NCI-H748 (cell line): ENCODE measurements at regions not wholly inside any gene's neighbourhood (a gene's known extent, or its start where the extent isn't known, plus 50 kb on each side); places are given as distances from the start of the nearest gene placed in this dataset.
"Not testable (repeated sequence)": the region's sequence is repeated elsewhere in the genome, so short reads cannot be mapped to it uniquely, and the experiment has no call there.

ENCODE experiments used
- DNase-seq: peaks from one replicate; lab custom pipeline; 2025; ENCODE audit not compliant: unreplicated experiment; lab: John Stamatoyannopoulos, UW

- DNase-seq: no peak
Observed at GRCh38 chr6:120534954-120535353, 799.3 kb downstream of the TBC1D32 start.

DNA sequence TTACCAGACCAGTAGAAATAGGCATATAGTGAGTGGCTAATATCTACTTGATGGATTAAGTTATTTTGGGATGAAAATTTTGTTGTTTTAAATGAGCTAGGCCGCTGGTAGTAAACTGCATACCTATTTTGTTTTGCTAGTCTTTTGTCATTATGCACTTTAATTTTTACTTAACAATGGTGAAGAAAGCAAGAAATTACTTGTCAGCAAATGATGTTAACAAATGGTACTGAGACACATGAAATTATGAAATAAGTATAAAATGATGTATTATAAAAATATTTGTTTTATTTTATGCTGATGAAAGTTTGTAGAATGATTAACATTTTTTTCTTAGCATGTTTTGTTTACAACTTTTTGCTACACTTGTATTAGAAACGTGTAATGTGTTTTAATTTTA, 807.7 kb downstream of the TBC1D32 start:
- no peak for DNase-seq

- DNase-seq: no peak
Observed at GRCh38 chr6:120514544-120514943, 819.7 kb downstream of the TBC1D32 start.

GRCh38 chr6:120511712-120512111, 822.6 kb downstream of the TBC1D32 start:
- no peak for DNase-seq

GRCh38 chr6:120498711-120499110, 835.6 kb downstream of the TBC1D32 start:
- no peak for DNase-seq

DNA sequence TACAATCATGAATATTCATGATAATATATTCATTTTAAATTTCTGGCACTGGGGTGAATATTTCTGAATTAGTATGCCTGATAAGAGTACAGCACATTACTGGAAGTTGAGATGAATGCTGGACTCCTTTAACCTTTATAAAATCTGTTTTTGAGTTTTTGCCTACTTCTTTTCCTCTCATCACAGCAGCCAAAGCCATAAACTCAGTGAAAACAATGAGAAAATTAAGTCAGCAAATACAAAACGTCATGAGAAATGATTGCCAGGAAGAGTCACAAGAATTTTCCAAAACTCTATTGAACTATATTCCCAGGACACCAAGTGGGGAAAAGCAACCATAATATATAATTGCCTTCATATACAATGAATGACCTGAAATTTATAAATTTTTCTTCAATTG, 837.6 kb downstream of the TBC1D32 start:
- DNase-seq: no peak

DNA sequence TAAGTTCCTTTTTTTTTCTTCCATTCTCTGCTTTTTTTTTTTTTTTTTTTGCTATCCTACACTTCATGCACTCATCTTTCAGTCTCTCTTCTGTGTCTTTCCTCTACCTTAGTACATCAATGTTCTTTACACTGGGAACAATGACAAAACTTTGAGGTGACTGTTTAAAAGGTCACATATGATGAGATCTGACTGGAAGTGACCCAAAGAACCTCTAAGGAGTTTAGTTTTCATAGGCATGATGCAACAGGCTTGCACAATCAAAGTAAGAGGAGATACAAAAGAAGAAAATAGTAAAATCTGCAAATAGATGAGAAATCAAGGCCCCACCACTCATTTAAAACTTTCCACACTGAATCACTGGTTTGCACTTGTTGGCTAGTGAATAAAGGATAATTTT, 840.8 kb downstream of the TBC1D32 start:
- DNase-seq: no peak

- DNase-seq: no peak
Observed at GRCh38 chr6:120489941-120490340, 844.3 kb downstream of the TBC1D32 start.

GRCh38 chr6:120484146-120484545, 850.1 kb downstream of the TBC1D32 start:
- no peak for DNase-seq

GRCh38 chr6:120478650-120479049, 855.6 kb downstream of the TBC1D32 start:
- no peak for DNase-seq

DNA sequence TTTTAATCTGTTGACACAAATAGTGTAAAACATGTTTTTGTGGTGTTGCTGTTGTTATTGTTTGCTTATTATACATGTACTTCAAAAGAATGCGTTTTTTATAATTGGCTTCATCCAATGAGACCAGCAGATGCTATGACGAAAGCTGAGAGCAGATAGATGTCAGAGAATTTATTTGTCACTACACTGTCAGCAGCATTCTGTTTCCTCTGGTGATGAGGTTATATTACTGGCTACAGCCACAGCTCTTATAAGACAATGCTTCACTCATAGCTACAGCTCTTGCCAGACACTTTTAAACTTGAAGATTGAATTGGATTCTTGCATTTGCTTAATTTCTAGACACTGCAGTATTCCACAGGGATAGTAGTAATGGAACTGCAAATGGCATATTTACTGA, 860.5 kb downstream of the TBC1D32 start:
- no peak for DNase-seq

DNA sequence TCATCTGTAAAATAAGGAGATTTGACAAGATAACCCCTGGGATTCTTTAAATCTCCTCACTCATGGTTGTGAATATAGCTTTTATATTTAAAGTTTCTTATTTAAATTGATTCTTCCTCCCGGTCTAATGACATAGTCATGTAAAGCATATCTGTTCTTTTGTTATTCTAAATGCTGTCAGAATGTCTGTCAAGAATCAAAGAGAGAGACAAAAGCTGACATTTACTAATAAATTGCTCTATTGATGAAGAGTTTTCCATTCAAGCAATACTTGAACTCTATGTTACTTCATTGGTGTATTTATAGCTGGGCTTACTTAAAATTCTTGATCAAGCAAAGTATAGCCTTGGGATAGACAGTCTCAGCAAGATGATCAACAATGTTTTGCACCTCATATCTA, 865.8 kb downstream of the TBC1D32 start:
- no peak for DNase-seq

GRCh38 chr6:120451508-120451907, 882.8 kb downstream of the TBC1D32 start:
- DNase-seq: peak; percentile 14

GRCh38 chr6:120447605-120448004, 886.7 kb downstream of the TBC1D32 start:
- no peak for DNase-seq

DNA sequence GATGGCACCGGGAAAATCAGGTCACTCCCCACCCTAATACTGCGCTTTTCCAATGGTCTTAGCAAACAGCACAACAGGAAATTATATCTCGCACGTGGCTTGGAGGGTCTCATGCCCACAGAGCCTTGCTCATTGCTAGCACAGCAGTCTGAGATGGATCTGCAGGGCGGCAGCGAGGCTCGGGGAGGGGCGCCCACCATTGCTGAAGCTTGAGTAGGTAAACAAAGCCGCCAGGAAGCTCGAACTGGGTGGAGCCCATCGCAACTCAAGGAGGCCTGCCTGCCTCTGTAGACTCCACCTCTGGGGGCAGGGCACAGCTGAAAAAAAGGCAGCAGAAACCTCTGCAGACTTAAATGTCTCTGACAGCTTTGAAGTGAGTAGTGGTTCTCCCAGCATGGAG, 901.4 kb downstream of the TBC1D32 start:
- DNase-seq: not testable (repeated sequence)

GRCh38 chr6:120431841-120432240, 902.4 kb downstream of the TBC1D32 start:
- no peak for DNase-seq

GRCh38 chr6:120411394-120411793, 922.9 kb downstream of the TBC1D32 start:
- DNase-seq: no peak

- DNase-seq: no peak
Observed at GRCh38 chr6:120410586-120410985, 923.7 kb downstream of the TBC1D32 start.

- DNase-seq: no peak
Observed at GRCh38 chr6:120407696-120408095, 926.6 kb downstream of the TBC1D32 start.

DNA sequence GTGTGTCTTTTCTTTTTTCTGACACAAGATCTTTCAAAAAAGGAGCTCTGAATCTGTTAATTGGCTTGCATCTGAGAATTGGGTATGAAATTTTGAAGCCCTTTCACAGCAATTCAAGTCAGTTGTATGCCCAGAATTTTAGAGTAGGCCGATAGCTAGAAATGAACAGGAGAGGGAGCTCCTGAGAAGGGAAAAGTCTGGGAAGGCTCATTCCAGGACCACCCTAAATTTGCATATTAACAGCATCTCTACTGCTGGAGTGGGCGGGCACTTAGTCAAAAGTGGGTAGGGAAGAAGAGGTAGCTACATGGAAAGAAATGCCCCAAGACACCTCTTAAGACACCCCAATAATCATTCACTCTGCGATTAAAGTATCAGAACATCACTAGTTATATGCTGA, 928.3 kb downstream of the TBC1D32 start:
- DNase-seq: peak; percentile 28

- DNase-seq: no peak
Observed at GRCh38 chr6:120395784-120396183, 938.5 kb downstream of the TBC1D32 start.

GRCh38 chr6:120395330-120395729, 939.0 kb downstream of the TBC1D32 start:
- no peak for DNase-seq

GRCh38 chr6:120392941-120393340, 941.3 kb downstream of the TBC1D32 start:
- no peak for DNase-seq

- no peak for DNase-seq
Observed at GRCh38 chr6:120384671-120385070, 949.6 kb downstream of the TBC1D32 start.
